ENCODE measurements at regions not wholly inside any gene's neighbourhood (a gene's known extent, or its start where the extent isn't known, plus 50 kb on each side); places are given as distances from the start of the nearest gene placed in this dataset.
"Not testable (repeated sequence)": the region's sequence is repeated elsewhere in the genome, so short reads cannot be mapped to it uniquely, and the experiment has no call there.

GRCh38 chr17:31724026-31724425 is 135.0 kb downstream of the COPRS start:
- H3K36me3 Mint-ChIP-seq (ENCODE audit: unreplicated experiment): peaks cover 12% of the 10 kb centered on the region
- DNase-seq: no peak

GRCh38 chr17:31722251-31723056 is 136.6 kb downstream of the COPRS start:
- no peak for DNase-seq
- peaks cover 12% of the 10 kb centered on the region for H3K36me3 Mint-ChIP-seq (ENCODE audit: unreplicated experiment)
- peaks cover 1% of the 10 kb centered on the region for H3K27me3 Mint-ChIP-seq (ENCODE audit: unreplicated experiment)

More at GRCh38 chr17:31724026-31724425, 135.0 kb downstream of the COPRS start:
- TF ChIP-seq CTCF (IDR thresholded peaks at IDR 0.05; ENCODE audit: partially characterized antibody, unreplicated experiment): no peak
- Mint-ChIP-seq H3K4me3 (ENCODE audit: unreplicated experiment) (no peak overlapping the region), H3K4me1 (ENCODE audit: low read depth, unreplicated experiment) (no peaks in the 10 kb centered on the region), H3K27me3 (ENCODE audit: unreplicated experiment) (peaks cover 1% of the 10 kb centered on the region), H3K27ac (ENCODE audit: unreplicated experiment) (no peak overlapping the region), H3K9me3 (ENCODE audit: unreplicated experiment) (peaks cover 6% of the 10 kb centered on the region)

GRCh38 chr17:31721291-31722025 is 137.6 kb downstream of the COPRS start:
- peaks cover 12% of the 10 kb centered on the region for H3K36me3 Mint-ChIP-seq (ENCODE audit: unreplicated experiment)
- H3K27ac Mint-ChIP-seq (ENCODE audit: unreplicated experiment): no peak overlapping the region
- peaks cover 1% of the 10 kb centered on the region for H3K27me3 Mint-ChIP-seq (ENCODE audit: unreplicated experiment)
- H3K4me3 Mint-ChIP-seq (ENCODE audit: unreplicated experiment): no peak overlapping the region
- peaks cover 4% of the 10 kb centered on the region for H3K9me3 Mint-ChIP-seq (ENCODE audit: unreplicated experiment)
- TF ChIP-seq CTCF (IDR thresholded peaks at IDR 0.05; ENCODE audit: partially characterized antibody, unreplicated experiment): no peak
- DNase-seq: no peak
- H3K4me1 Mint-ChIP-seq (ENCODE audit: low read depth, unreplicated experiment): no peaks in the 10 kb centered on the region

More at GRCh38 chr17:31722251-31723056, 136.6 kb downstream of the COPRS start:
- H3K9me3 Mint-ChIP-seq (ENCODE audit: unreplicated experiment): peaks cover 4% of the 10 kb centered on the region
- TF ChIP-seq CTCF (IDR thresholded peaks at IDR 0.05; ENCODE audit: partially characterized antibody, unreplicated experiment): no peak
- H3K27ac Mint-ChIP-seq (ENCODE audit: unreplicated experiment): no peak overlapping the region
- H3K4me1 Mint-ChIP-seq (ENCODE audit: low read depth, unreplicated experiment): no peaks in the 10 kb centered on the region
- H3K4me3 Mint-ChIP-seq (ENCODE audit: unreplicated experiment): no peak overlapping the region

DNA sequence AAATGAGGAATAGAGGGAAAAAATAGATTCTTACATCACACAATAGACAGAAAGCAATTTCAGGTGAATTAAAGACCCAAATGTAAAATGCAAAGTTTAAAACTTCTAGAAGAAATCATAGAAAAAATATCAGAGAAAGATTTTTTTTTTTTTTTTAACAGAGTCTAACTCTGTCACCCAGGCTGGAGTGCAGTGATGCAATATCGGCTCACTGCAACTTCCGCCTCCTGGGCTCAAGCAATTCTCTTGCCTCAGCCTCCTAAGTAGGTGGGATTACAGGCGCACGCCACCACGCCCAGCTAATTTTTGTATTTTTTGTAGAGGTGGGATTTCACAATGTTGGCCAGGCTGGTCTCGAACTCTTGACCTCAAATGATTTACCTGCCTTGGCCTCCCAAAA is 141.8 kb downstream of the COPRS start:
- H3K4me3 Mint-ChIP-seq (ENCODE audit: unreplicated experiment); H3K4me1 Mint-ChIP-seq (ENCODE audit: low read depth, unreplicated experiment); H3K27me3 Mint-ChIP-seq (ENCODE audit: unreplicated experiment); H3K27ac Mint-ChIP-seq (ENCODE audit: unreplicated experiment); DNase-seq; H3K9me3 Mint-ChIP-seq (ENCODE audit: unreplicated experiment): not testable (repeated sequence)
- H3K36me3 Mint-ChIP-seq (ENCODE audit: unreplicated experiment): peaks cover 15% of the 10 kb centered on the region

GRCh38 chr17:31715446-31715845 is 143.6 kb downstream of the COPRS start:
- Mint-ChIP-seq H3K4me1 (ENCODE audit: low read depth, unreplicated experiment) (no peaks in the 10 kb centered on the region), H3K36me3 (ENCODE audit: unreplicated experiment) (peaks cover 7% of the 10 kb centered on the region), H3K27ac (ENCODE audit: unreplicated experiment) (no peak overlapping the region), H3K9me3 (ENCODE audit: unreplicated experiment) (no peaks in the 10 kb centered on the region), H3K27me3 (ENCODE audit: unreplicated experiment) (peaks cover 4% of the 10 kb centered on the region), H3K4me3 (ENCODE audit: unreplicated experiment) (no peak overlapping the region)
- TF ChIP-seq CTCF (IDR thresholded peaks at IDR 0.05; ENCODE audit: partially characterized antibody, unreplicated experiment): no peak
- no peak for DNase-seq

Measured in glutamatergic neuron (in vitro differentiated cells).